ENCODE measurements at regions not wholly inside any gene's neighbourhood (a gene's known extent, or its start where the extent isn't known, plus 50 kb on each side); places are given as distances from the start of the nearest gene placed in this dataset.

- no peaks in the 10 kb centered on the region for H3K9me3 ChIP-seq (ENCODE audit: control insufficient read depth, low read depth, low read length)
- H3K27ac ChIP-seq (ENCODE audit: control insufficient read depth, insufficient read depth, low read length): no peak overlapping the region
- H3K4me2 ChIP-seq (ENCODE audit: control insufficient read depth, extremely low read depth, insufficient read depth, low read depth, low read length): no peak overlapping the region
- H3K9ac ChIP-seq (ENCODE audit: control insufficient read depth, extremely low read depth, insufficient read depth, low read length): no peak overlapping the region
- H3K4me1 ChIP-seq (ENCODE audit: control insufficient read depth, extremely low read depth, insufficient read depth, low read length): peaks cover 11% of the 10 kb centered on the region
- no peaks in the 10 kb centered on the region for H3K36me3 ChIP-seq (ENCODE audit: control insufficient read depth in 2 of 2, extremely low read depth in 1 of 2, insufficient read depth in 2 of 2, low read length in 2 of 2)
- no peak overlapping the region for H2AFZ ChIP-seq (ENCODE audit: control insufficient read depth, low read length)
- no peak for FAIRE-seq
- dilution Hi-C loops (cut with MboI; ENCODE audit: extremely low pct_ligation_motif_present, low sequenced_read_pairs): no loop called here
- TF ChIP-seq, protein P1, sequence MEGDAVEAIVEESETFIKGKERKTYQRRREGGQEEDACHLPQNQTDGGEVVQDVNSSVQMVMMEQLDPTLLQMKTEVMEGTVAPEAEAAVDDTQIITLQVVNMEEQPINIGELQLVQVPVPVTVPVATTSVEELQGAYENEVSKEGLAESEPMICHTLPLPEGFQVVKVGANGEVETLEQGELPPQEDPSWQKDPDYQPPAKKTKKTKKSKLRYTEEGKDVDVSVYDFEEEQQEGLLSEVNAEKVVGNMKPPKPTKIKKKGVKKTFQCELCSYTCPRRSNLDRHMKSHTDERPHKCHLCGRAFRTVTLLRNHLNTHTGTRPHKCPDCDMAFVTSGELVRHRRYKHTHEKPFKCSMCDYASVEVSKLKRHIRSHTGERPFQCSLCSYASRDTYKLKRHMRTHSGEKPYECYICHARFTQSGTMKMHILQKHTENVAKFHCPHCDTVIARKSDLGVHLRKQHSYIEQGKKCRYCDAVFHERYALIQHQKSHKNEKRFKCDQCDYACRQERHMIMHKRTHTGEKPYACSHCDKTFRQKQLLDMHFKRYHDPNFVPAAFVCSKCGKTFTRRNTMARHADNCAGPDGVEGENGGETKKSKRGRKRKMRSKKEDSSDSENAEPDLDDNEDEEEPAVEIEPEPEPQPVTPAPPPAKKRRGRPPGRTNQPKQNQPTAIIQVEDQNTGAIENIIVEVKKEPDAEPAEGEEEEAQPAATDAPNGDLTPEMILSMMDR (optimal IDR thresholded peaks at IDR 0.05 in 1 of 3, IDR thresholded peaks at IDR 0.05 in 1 of 3, conservative IDR thresholded peaks at IDR 0.05 in 1 of 3; ENCODE audit: extremely low read depth in 1 of 3, insufficient read depth in 2 of 3, low read length in 3 of 3): no peak
- TF ChIP-seq EZH2 (IDR thresholded peaks at IDR 0.05; ENCODE audit: low read length): no peak
- H3K9me1 ChIP-seq (ENCODE audit: control insufficient read depth, extremely low read depth, insufficient read depth, low read length): no peaks in the 10 kb centered on the region
- H4K20me1 ChIP-seq (ENCODE audit: control insufficient read depth, extremely low read depth, insufficient read depth, low read length): no peaks in the 10 kb centered on the region
- no peak for DNase-seq (ENCODE audit: low read depth, low spot score)
- no peaks in the 10 kb centered on the region for H3K79me2 ChIP-seq (ENCODE audit: control insufficient read depth, insufficient read depth, low read length)
- no peaks in the 10 kb centered on the region for H3K27me3 ChIP-seq (ENCODE audit: control insufficient read depth, extremely low read depth, insufficient read depth, low read length)
- H3K4me3 ChIP-seq (ENCODE audit: control insufficient read depth in 2 of 3, extremely low read depth in 1 of 3, insufficient read depth in 2 of 3, low read depth in 1 of 3, low read length in 3 of 3): no peak overlapping the region
Measured at GRCh38 chr6:3986241-3986640, 92.7 kb downstream of the FAM217A start.

GRCh38 chr6:3987053-3987452, 91.9 kb downstream of the FAM217A start:
- Histone ChIP-seq H3K79me2 (ENCODE audit: control insufficient read depth, insufficient read depth, low read length) (no peaks in the 10 kb centered on the region), H3K36me3 (ENCODE audit: control insufficient read depth in 2 of 2, extremely low read depth in 1 of 2, insufficient read depth in 2 of 2, low read length in 2 of 2) (no peaks in the 10 kb centered on the region), H3K27ac (ENCODE audit: control insufficient read depth, insufficient read depth, low read length) (no peak overlapping the region), H3K4me3 (ENCODE audit: control insufficient read depth in 2 of 3, extremely low read depth in 1 of 3, insufficient read depth in 2 of 3, low read depth in 1 of 3, low read length in 3 of 3) (no peak overlapping the region), H3K4me1 (ENCODE audit: control insufficient read depth, extremely low read depth, insufficient read depth, low read length) (peaks cover 14% of the 10 kb centered on the region), H3K4me2 (ENCODE audit: control insufficient read depth, extremely low read depth, insufficient read depth, low read depth, low read length) (no peak overlapping the region), H4K20me1 (ENCODE audit: control insufficient read depth, extremely low read depth, insufficient read depth, low read length) (no peaks in the 10 kb centered on the region), H3K9me1 (ENCODE audit: control insufficient read depth, extremely low read depth, insufficient read depth, low read length) (no peaks in the 10 kb centered on the region), H3K9me3 (ENCODE audit: control insufficient read depth, low read depth, low read length) (no peaks in the 10 kb centered on the region), H3K27me3 (ENCODE audit: control insufficient read depth, extremely low read depth, insufficient read depth, low read length) (no peaks in the 10 kb centered on the region), H2AFZ (ENCODE audit: control insufficient read depth, low read length) (no peak overlapping the region), H3K9ac (ENCODE audit: control insufficient read depth, extremely low read depth, insufficient read depth, low read length) (no peak overlapping the region)
- dilution Hi-C loops (cut with MboI; ENCODE audit: extremely low pct_ligation_motif_present, low sequenced_read_pairs): no loop called here
- no peak for DNase-seq (ENCODE audit: low read depth, low spot score)
- FAIRE-seq: no peak
- TF ChIP-seq, protein P1 (optimal IDR thresholded peaks at IDR 0.05 in 1 of 3, IDR thresholded peaks at IDR 0.05 in 1 of 3, conservative IDR thresholded peaks at IDR 0.05 in 1 of 3; ENCODE audit: extremely low read depth in 1 of 3, insufficient read depth in 2 of 3, low read length in 3 of 3): no peak
- TF ChIP-seq EZH2 (IDR thresholded peaks at IDR 0.05; ENCODE audit: low read length): no peak
